CD4-positive, alpha-beta T cell (primary cell): ENCODE measurements at regions not wholly inside any gene's neighbourhood (a gene's known extent, or its start where the extent isn't known, plus 50 kb on each side); places are given as distances from the start of the nearest gene placed in this dataset.

Source experiments
- ATAC-seq: fragments of 200-7000 bp; cut with Tn5 transposase; one replicate; pipeline ENCODE4 v1.10.0; 2022; ENCODE audit warnings: mild to moderate bottlenecking; ENCODE audit not compliant: poor library complexity
- CTCF ChIA-PET: fragments of 350-600 bp; sonication (Branson Sonifier 250); formaldehyde crosslinking; loops from one replicate; lab custom pipeline; 2021; ENCODE audit warnings: antibody characterized with exemption, inconsistent platforms; lab: Charles Lee
- POLR2A ChIA-PET: fragments of 350-600 bp; sonication (Branson Sonifier 250); formaldehyde crosslinking; loops from one replicate; lab custom pipeline; 2021; ENCODE audit warnings: antibody characterized with exemption, inconsistent platforms; lab: Charles Lee
- DNase-seq, 14 experiments: peaks; one replicate each; pipeline ENCODE4 v3.0.0-alpha.2; 2013 to 2020; ENCODE audit warnings: mixed read lengths in 2 of 14
- H3K27ac ChIP-seq, 2 donors: one replicate each; pipeline versions ENCODE4 v1.5.1 to v1.7.0; 2013; ENCODE audit warnings: low read length in 2 of 2, low read depth in 1 of 2, mild to moderate bottlenecking in 1 of 2
- H3K27me3 ChIP-seq, 2 experiments: 1 replicate in 1 of 2; 2 replicates in 1 of 2; pipeline versions ENCODE4 v1.6.1 to v1.7.0; 2013; ENCODE audit warnings: low read length in 2 of 2, control low read depth in 1 of 2, mild to moderate bottlenecking in 1 of 2, moderate library complexity in 1 of 2; ENCODE audit not compliant: insufficient read depth in 2 of 2, control insufficient read depth in 1 of 2
- H3K36me3 ChIP-seq: one replicate; pipeline ENCODE4 v1.6.1; 2013; ENCODE audit warnings: low read length, control low read depth; ENCODE audit not compliant: insufficient read depth
- H3K4me1 ChIP-seq: one replicate; pipeline ENCODE4 v1.6.1; 2013; ENCODE audit warnings: low read length, control low read depth; ENCODE audit not compliant: insufficient read depth
- H3K4me3 ChIP-seq: one replicate; pipeline ENCODE4 v1.5.1; 2013; ENCODE audit warnings: mild to moderate bottlenecking, low read length, moderate library complexity
- H3K9me3 ChIP-seq, 2 experiments: 1 replicate in 1 of 2; 2 replicates in 1 of 2; pipeline versions ENCODE4 v1.6.1 to v1.7.0; 2013; ENCODE audit warnings: low read length in 2 of 2, mild to moderate bottlenecking in 2 of 2, control low read depth in 1 of 2, moderate library complexity in 1 of 2; ENCODE audit not compliant: control insufficient read depth in 1 of 2, insufficient read depth in 1 of 2
- H3K27ac Mint-ChIP-seq: one replicate; pipeline ENCODE4 v1.8.0; 2020; ENCODE audit warnings: mixed read lengths
- H3K27me3 Mint-ChIP-seq: one replicate; pipeline ENCODE4 v1.8.0; 2021; ENCODE audit warnings: mixed read lengths
- H3K36me3 Mint-ChIP-seq: one replicate; pipeline ENCODE4 v1.8.0; 2021; ENCODE audit warnings: low read depth, mixed read lengths
- H3K4me1 Mint-ChIP-seq: one replicate; pipeline ENCODE4 v1.8.0; 2021; ENCODE audit warnings: low read depth, mixed read lengths
- H3K4me3 Mint-ChIP-seq: one replicate; pipeline ENCODE4 v1.8.0; 2020; ENCODE audit warnings: mild to moderate bottlenecking, mixed read lengths
- H3K9me3 Mint-ChIP-seq: one replicate; pipeline ENCODE4 v1.8.0; 2020; ENCODE audit warnings: mixed read lengths
- intact Hi-C, 2 experiments: fragments of 100-400 bp; cut with DNase I in 1 of 2; cut with micrococcal nuclease in 1 of 2; formaldehyde crosslinking; loops; one replicate each; pipeline versions ENCODE4 v1.15.1 to v1.9.0; 2023 to 2025; cut with DNase I, micrococcal nuclease
- TF ChIP-seq, protein P1 (sequence below): fragments of 200-600 bp; IDR thresholded peaks from one replicate; pipeline ENCODE4 v1.8.0; 2022; ENCODE audit warnings: antibody characterized with exemption, mild to moderate bottlenecking

DNA sequence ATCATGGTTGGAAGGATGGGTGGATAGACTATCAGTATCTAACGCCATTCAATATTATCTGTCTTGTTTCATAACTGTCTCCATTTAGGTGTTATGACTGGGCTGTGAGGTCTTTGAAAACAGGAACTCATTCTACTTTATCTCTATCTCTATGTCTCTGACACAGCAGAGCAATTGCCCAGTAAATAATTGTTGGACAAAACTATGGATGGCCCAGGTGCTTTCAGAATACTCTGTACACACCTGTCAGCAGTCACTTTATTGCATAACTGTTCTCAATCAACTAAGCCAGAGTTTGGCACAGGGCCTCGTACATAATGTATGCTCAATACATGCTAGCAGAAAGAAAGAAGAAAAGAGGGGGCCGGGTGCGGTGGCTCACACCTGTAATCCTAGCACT is 210.3 kb downstream of the OPA1 start:
- no peaks in the 10 kb centered on the region for H3K4me1 ChIP-seq
- CTCF ChIA-PET: no interaction called here
- H3K27ac ChIP-seq: no peak overlapping the region
- H3K27ac Mint-ChIP-seq: no peak overlapping the region
- no peaks in the 10 kb centered on the region for H3K36me3 Mint-ChIP-seq
- ATAC-seq: no peak
- H3K4me3 ChIP-seq: no peak overlapping the region
- no peaks in the 10 kb centered on the region for H3K9me3 Mint-ChIP-seq
- intact Hi-C loops: no loop called here
- DNase-seq: no peak
- H3K4me1 Mint-ChIP-seq: no peaks in the 10 kb centered on the region
- no peaks in the 10 kb centered on the region for H3K27me3 Mint-ChIP-seq
- POLR2A ChIA-PET: no interaction called here
- no peaks in the 10 kb centered on the region for H3K36me3 ChIP-seq
- peaks cover 0 to 2% of the 10 kb centered on the region in 2 experiments for H3K27me3 ChIP-seq
- no peak overlapping the region for H3K4me3 Mint-ChIP-seq
- H3K9me3 ChIP-seq: no peaks in the 10 kb centered on the region
- TF ChIP-seq, protein P1, sequence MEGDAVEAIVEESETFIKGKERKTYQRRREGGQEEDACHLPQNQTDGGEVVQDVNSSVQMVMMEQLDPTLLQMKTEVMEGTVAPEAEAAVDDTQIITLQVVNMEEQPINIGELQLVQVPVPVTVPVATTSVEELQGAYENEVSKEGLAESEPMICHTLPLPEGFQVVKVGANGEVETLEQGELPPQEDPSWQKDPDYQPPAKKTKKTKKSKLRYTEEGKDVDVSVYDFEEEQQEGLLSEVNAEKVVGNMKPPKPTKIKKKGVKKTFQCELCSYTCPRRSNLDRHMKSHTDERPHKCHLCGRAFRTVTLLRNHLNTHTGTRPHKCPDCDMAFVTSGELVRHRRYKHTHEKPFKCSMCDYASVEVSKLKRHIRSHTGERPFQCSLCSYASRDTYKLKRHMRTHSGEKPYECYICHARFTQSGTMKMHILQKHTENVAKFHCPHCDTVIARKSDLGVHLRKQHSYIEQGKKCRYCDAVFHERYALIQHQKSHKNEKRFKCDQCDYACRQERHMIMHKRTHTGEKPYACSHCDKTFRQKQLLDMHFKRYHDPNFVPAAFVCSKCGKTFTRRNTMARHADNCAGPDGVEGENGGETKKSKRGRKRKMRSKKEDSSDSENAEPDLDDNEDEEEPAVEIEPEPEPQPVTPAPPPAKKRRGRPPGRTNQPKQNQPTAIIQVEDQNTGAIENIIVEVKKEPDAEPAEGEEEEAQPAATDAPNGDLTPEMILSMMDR: no peak

DNA sequence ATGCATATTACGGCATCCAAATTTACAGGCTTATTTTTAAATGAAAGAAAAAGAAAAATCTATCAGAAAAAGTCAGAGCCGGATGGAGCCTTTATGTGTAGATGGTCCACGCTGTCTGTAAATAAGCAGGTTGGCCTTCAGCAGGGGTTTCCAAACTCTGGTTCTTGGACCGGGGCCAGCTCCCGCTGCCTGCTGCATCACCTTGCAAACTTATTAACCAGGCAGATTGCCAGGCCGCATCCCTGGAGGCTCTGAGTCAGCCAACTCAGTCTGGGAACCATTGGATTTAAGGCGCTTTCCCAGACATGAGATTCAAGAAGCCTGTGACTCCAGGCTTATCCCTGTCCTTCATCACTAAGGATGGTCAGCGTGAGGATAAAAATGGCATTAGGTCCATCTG is 212.4 kb downstream of the OPA1 start:
- H3K36me3 ChIP-seq: no peaks in the 10 kb centered on the region
- no peaks in the 10 kb centered on the region for H3K9me3 ChIP-seq
- no peak overlapping the region for H3K4me3 ChIP-seq
- POLR2A ChIA-PET: no interaction called here
- Mint-ChIP-seq H3K4me1 (no peaks in the 10 kb centered on the region), H3K27me3 (no peaks in the 10 kb centered on the region), H3K36me3 (no peaks in the 10 kb centered on the region), H3K27ac (no peak overlapping the region), H3K4me3 (no peak overlapping the region), H3K9me3 (no peaks in the 10 kb centered on the region)
- no peak for DNase-seq
- CTCF ChIA-PET: no interaction called here
- no peaks in the 10 kb centered on the region for H3K4me1 ChIP-seq
- ATAC-seq: no peak
- intact Hi-C loops: no loop called here
- TF ChIP-seq, protein P1: no peak
- H3K27ac ChIP-seq: no peak overlapping the region
- H3K27me3 ChIP-seq: peaks cover 0 to 2% of the 10 kb centered on the region in 2 experiments

DNA sequence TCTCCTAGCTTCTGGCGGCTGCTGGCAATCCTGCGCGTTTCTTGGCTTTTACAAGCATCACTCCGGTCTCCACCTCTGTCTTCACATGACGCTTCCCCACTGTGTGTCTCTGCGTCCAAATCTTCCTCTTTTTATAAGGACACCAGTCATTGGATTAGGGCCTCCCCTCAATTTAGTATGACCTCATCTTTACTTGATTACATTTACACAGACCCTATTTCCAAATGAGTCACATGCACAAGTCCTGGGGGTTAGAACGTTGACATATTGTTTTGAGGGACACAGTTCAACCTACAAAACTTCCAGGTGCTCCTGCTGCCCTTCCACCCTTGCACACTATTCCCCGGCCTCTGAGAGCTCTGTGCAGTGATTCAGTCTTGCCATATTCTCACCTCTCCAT is 215.3 kb downstream of the OPA1 start:
- Histone ChIP-seq H3K27me3 (no peaks in the 10 kb centered on the region), H3K9me3 (no peaks in the 10 kb centered on the region), H3K4me1 (no peaks in the 10 kb centered on the region), H3K4me3 (no peak overlapping the region), H3K27ac (no peak overlapping the region), H3K36me3 (no peaks in the 10 kb centered on the region)
- ATAC-seq (no peak), DNase-seq (no peak)
- H3K9me3 Mint-ChIP-seq: no peaks in the 10 kb centered on the region
- intact Hi-C loops: no loop called here
- no peaks in the 10 kb centered on the region for H3K27me3 Mint-ChIP-seq
- POLR2A ChIA-PET: no interaction called here
- TF ChIP-seq, protein P1: no peak
- no peak overlapping the region for H3K4me3 Mint-ChIP-seq
- H3K27ac Mint-ChIP-seq: no peak overlapping the region
- CTCF ChIA-PET: no interaction called here
- no peaks in the 10 kb centered on the region for H3K4me1 Mint-ChIP-seq
- no peaks in the 10 kb centered on the region for H3K36me3 Mint-ChIP-seq
